HCT116 (cell line): ENCODE measurements at regions not wholly inside any gene's neighbourhood (a gene's known extent, or its start where the extent isn't known, plus 50 kb on each side); places are given as distances from the start of the nearest gene placed in this dataset.

Experiments
- ATAC-seq: fragments of 200-7000 bp; cut with Tn5 transposase; 2 replicates; pipeline ENCODE4 v1.9.1; 2020; ENCODE audit warnings: mild to moderate bottlenecking, moderate library complexity
- BruUV-seq: library from RNA; stranded (reverse); fragments of 400-500 nt; replicated peaks from 2 replicates; lab custom pipeline; 2021; lab: Mats Ljungman, UMichigan
- CTCF ChIA-PET: fragments of 300-600 bp; sonication (Branson Sonifier 250); formaldehyde crosslinking; loops from one replicate; lab custom pipeline; 2021; ENCODE audit warnings: antibody characterized with exemption; lab: Charles Lee
- POLR2A ChIA-PET: fragments of 300-600, 350-600 bp; sonication (Branson Sonifier 250); formaldehyde crosslinking; loops from one replicate; lab custom pipeline; 2021; ENCODE audit warnings: antibody characterized with exemption; lab: Charles Lee
- RAD21 ChIA-PET, 2 experiments: fragments of 300-600 bp; sonication (Branson Sonifier 250); formaldehyde crosslinking; loops; one replicate each; lab custom pipeline; 2023; ENCODE audit warnings: low total read pairs in 2 of 2; ENCODE audit not compliant: uncharacterized antibody in 2 of 2, unreplicated experiment in 2 of 2, low non-redundant PET in 1 of 2; lab: Charles Lee
- DNase-seq: peaks from one replicate; pipeline ENCODE4 v3.0.0-alpha.2; 2010; ENCODE audit warnings: low read depth, low spot score
- H2AFZ ChIP-seq: fragments of 200-600 bp; shearing (Covaris generic), sonication (generic); 2 replicates; pipeline ENCODE4 v1.6.1; 2017; ENCODE audit warnings: low read depth, mixed run types, mixed read lengths, antibody characterized with exemption, low read length; ENCODE audit not compliant: poor library complexity, severe bottlenecking
- H3K27ac ChIP-seq: 2 replicates; pipeline ENCODE4 v1.5.1; 2012; ENCODE audit warnings: low read depth, low read length
- H3K27me3 ChIP-seq: fragments of 200-600 bp; sonication (generic); 2 replicates; pipeline ENCODE4 v1.6.1; 2016; ENCODE audit warnings: mixed run types, low read length, mixed read lengths; ENCODE audit not compliant: insufficient read depth
- H3K36me3 ChIP-seq, 2 experiments: fragments of 200-500 bp in 1 of 2; fragments of 200-600 bp in 1 of 2; sonication (Bioruptor generic) in 1 of 2; sonication (generic) in 1 of 2; 2 replicates each; pipeline versions ENCODE4 v1.5.1 to v1.6.1; 2014 to 2016; ENCODE audit warnings: low read length in 2 of 2, inconsistent platforms in 1 of 2, mixed read lengths in 1 of 2, mixed run types in 1 of 2; ENCODE audit not compliant: insufficient read depth in 2 of 2, control insufficient read depth in 1 of 2
- H3K4me1 ChIP-seq, 2 experiments: fragments of 200-600 bp in 1 of 2; sonication (generic) in 1 of 2; 2 replicates each; pipeline versions ENCODE4 v1.5.1 to v1.6.1; 2012 to 2017; ENCODE audit warnings: low read length in 2 of 2, inconsistent platforms in 1 of 2, mild to moderate bottlenecking in 1 of 2, mixed read lengths in 1 of 2, mixed run types in 1 of 2, moderate library complexity in 1 of 2; ENCODE audit not compliant: insufficient read depth in 2 of 2, control insufficient read depth in 1 of 2
- H3K4me2 ChIP-seq: fragments of 200-600 bp; sonication (generic); 2 replicates; pipeline ENCODE4 v1.6.1; 2017; ENCODE audit warnings: mixed run types, low read length, mixed read lengths
- H3K4me3 ChIP-seq, 2 experiments: fragments of 200-600 bp in 1 of 2; sonication (generic) in 1 of 2; replicated peaks in 1 of 2; 2 replicates each; pipeline ENCODE4 v1.5.1; 2011 to 2016; ENCODE audit warnings: low read length in 2 of 2, control low read depth in 1 of 2, low read depth in 1 of 2, mild to moderate bottlenecking in 1 of 2, mixed read lengths in 1 of 2, mixed run types in 1 of 2
- H3K79me2 ChIP-seq: fragments of 200-600 bp; sonication (generic); 2 replicates; pipeline ENCODE4 v1.6.1; 2017; ENCODE audit warnings: mild to moderate bottlenecking, mixed run types, low read length, moderate library complexity, mixed read lengths; ENCODE audit not compliant: insufficient read depth
- H3K9ac ChIP-seq: fragments of 200-600 bp; sonication (generic); 2 replicates; pipeline ENCODE4 v1.6.1; 2016; ENCODE audit warnings: low read length, mixed read lengths
- H3K9me2 ChIP-seq: fragments of 200-600 bp; sonication (generic), shearing (Covaris generic); 2 replicates; pipeline ENCODE4 v1.6.1; 2017; ENCODE audit warnings: mixed run types, mild to moderate bottlenecking, moderate library complexity; ENCODE audit not compliant: insufficient read depth
- H3K9me3 ChIP-seq, 2 experiments: fragments of 200-500 bp in 1 of 2; fragments of 200-600 bp in 1 of 2; sonication (Bioruptor generic) in 1 of 2; sonication (generic) in 1 of 2; 2 replicates each; pipeline ENCODE4 v1.6.1; 2014 to 2017; ENCODE audit warnings: low read length in 2 of 2, mixed read lengths in 2 of 2, inconsistent platforms in 1 of 2, low read depth in 1 of 2, mild to moderate bottlenecking in 1 of 2, mixed run types in 1 of 2, moderate library complexity in 1 of 2; ENCODE audit not compliant: control insufficient read depth in 1 of 2, insufficient read depth in 1 of 2
- H4K20me1 ChIP-seq: fragments of 200-600 bp; sonication (generic), shearing (Covaris generic); 2 replicates; pipeline ENCODE4 v1.6.1; 2017; ENCODE audit warnings: mixed run types, mild to moderate bottlenecking, moderate library complexity; ENCODE audit not compliant: insufficient read depth
- CBX3 ChIP-seq: IDR thresholded peaks from 2 replicates; pipeline ENCODE4 v1.6.1; 2012; ENCODE audit warnings: low read depth
- CEBPB ChIP-seq: IDR thresholded peaks from 2 replicates; pipeline ENCODE4 v1.6.1; 2012; ENCODE audit warnings: low read depth
- CTCF ChIP-seq, 3 experiments: fragments of 200-600 bp in 1 of 3; sonication (generic) in 1 of 3; IDR thresholded peaks in 2 of 3; conservative IDR thresholded peaks in 1 of 3; 2 replicates each; pipeline ENCODE4 v1.5.1; 2012 to 2017; ENCODE audit warnings: low read depth in 2 of 3, low read length in 2 of 3, antibody characterized with exemption in 1 of 3, borderline replicate concordance in 1 of 3, control low read depth in 1 of 3, mild to moderate bottlenecking in 1 of 3, mixed read lengths in 1 of 3, mixed run types in 1 of 3, moderate library complexity in 1 of 3; ENCODE audit not compliant: insufficient read depth in 1 of 3
- EGR1 ChIP-seq: IDR thresholded peaks from 2 replicates; pipeline ENCODE4 v1.6.1; 2012; ENCODE audit warnings: low read depth
- ELF1 ChIP-seq: IDR thresholded peaks from 2 replicates; pipeline ENCODE4 v1.6.1; 2012; ENCODE audit warnings: low read depth, borderline replicate concordance
- EZH2phosphoT487 ChIP-seq: fragments of 200-600 bp; IDR thresholded peaks from 2 replicates; pipeline ENCODE4 v1.6.1; 2018; ENCODE audit warnings: antibody characterized with exemption, borderline replicate concordance
- FOSL1 ChIP-seq: IDR thresholded peaks from 2 replicates; pipeline ENCODE4 v1.6.1; 2012; ENCODE audit warnings: low read depth
- JUND ChIP-seq: IDR thresholded peaks from 2 replicates; pipeline ENCODE4 v1.6.1; 2012
- POLR2A ChIP-seq: IDR thresholded peaks from 2 replicates; pipeline ENCODE4 v1.7.0; 2011; ENCODE audit warnings: borderline replicate concordance; ENCODE audit not compliant: insufficient read depth, insufficient read length; ENCODE audit errors: extremely low read depth
- POLR2AphosphoS5 ChIP-seq: IDR thresholded peaks from 2 replicates; pipeline ENCODE4 v1.6.1; 2011; ENCODE audit warnings: mild to moderate bottlenecking, low read depth, low read length, moderate library complexity
- RAD21 ChIP-seq: IDR thresholded peaks from 2 replicates; pipeline ENCODE4 v1.6.1; 2012; ENCODE audit warnings: low read depth, mild to moderate bottlenecking
- SIN3A ChIP-seq: IDR thresholded peaks from 2 replicates; pipeline ENCODE4 v1.6.1; 2012; ENCODE audit warnings: low read depth
- SP1 ChIP-seq: IDR thresholded peaks from 2 replicates; pipeline ENCODE4 v1.6.1; 2012; ENCODE audit warnings: low read depth
- SRF ChIP-seq: IDR thresholded peaks from 2 replicates; pipeline ENCODE4 v1.6.1; 2012; ENCODE audit warnings: low read depth
- TCF7L2 ChIP-seq: IDR thresholded peaks from 2 replicates; pipeline ENCODE4 v1.7.0; 2011; ENCODE audit warnings: borderline replicate concordance, inconsistent platforms; ENCODE audit not compliant: insufficient read depth, insufficient read length; ENCODE audit errors: extremely low read depth
- YY1 ChIP-seq: IDR thresholded peaks from 2 replicates; pipeline ENCODE4 v1.6.1; 2011; ENCODE audit warnings: low read length, low read depth, moderate library complexity, mild to moderate bottlenecking; ENCODE audit not compliant: insufficient replicate concordance; ENCODE audit errors: extremely low read depth
- intact Hi-C: fragments of 100-400 bp; cut with micrococcal nuclease; formaldehyde crosslinking; loops from 2 replicates; pipeline ENCODE4 v1.10.0; 2022
- TF ChIP-seq, protein P1 (sequence below): IDR thresholded peaks from 2 replicates; pipeline ENCODE4 v1.6.1; 2012; ENCODE audit warnings: low read depth
- TF ChIP-seq, protein P2 (sequence below): IDR thresholded peaks from 2 replicates; pipeline ENCODE4 v1.6.1; 2012
- TF ChIP-seq, protein P3 (sequence below): IDR thresholded peaks from 2 replicates; pipeline ENCODE4 v1.6.1; 2012

DNA sequence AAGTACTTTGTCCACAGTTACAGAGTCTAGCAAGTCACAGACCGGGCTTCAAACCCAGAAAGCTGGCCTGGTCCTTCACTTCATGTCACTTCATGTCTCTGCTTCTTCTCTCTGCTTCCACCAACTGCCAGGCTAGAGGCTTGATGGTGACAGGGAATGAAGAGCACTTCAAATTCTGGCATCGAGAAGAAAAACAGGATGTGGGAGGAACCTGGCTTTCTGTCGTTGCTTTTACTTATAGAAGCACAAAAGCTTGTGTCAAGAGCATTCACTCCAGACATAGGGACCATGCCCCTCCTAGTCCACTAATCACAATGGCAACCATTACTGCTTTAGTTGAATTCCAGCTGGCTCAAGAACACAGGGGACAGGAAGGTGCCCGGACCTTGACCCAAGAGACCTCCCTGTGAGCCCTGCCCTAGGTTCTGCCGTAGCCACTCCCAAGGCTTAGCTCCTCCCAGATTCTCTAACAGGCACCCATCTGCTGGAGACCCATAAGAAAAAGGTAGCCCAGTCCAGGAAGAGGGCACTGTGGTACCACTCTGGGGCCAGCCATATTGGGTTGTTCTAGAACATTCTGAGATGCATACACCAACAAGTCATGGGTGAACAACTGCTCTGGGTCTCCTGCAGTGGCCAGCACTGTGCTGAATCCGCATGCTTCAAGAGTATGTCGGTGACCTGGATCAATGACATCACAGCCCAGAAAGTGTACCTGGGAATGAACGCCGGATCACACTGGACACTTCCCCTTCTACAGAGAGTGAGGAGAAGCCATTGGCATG is 181.8 kb downstream of the C16orf95 start:
- DNase-seq (no peak), ATAC-seq (no peak)
- H3K4me2 ChIP-seq: no peak overlapping the region
- H3K4me1 ChIP-seq: peaks cover 0 to 13% of the 10 kb centered on the region in 2 experiments; a peak in 1 of 4 replicates
- H3K36me3 ChIP-seq: no peaks in the 10 kb centered on the region
- no peaks in the 10 kb centered on the region for H3K9me2 ChIP-seq
- H2AFZ ChIP-seq: no peak overlapping the region
- H3K79me2 ChIP-seq: no peaks in the 10 kb centered on the region
- POLR2A ChIA-PET: no interaction called here
- no peaks in the 10 kb centered on the region for H3K9me3 ChIP-seq
- no peaks in the 10 kb centered on the region for H3K27me3 ChIP-seq
- CTCF ChIA-PET: interaction anchor here (1.1 to 1.4 kb wide), 2 partner anchors 9 to 10 kb away, joined by 3 to 4 read pairs; no protein-coding TSS in a partner anchor
- BruUV-seq: no TSS peak
- RAD21 ChIA-PET: no interaction called here
- H3K27ac ChIP-seq: no peak overlapping the region
- intact Hi-C loops: no loop called here
- H4K20me1 ChIP-seq: no peaks in the 10 kb centered on the region
- no peak overlapping the region for H3K4me3 ChIP-seq
- H3K9ac ChIP-seq: no peak overlapping the region
- no peak for TF ChIP-seq JUND
- no peak for TF ChIP-seq CEBPB
- TF ChIP-seq EGR1: no peak
- TF ChIP-seq SIN3A: no peak
- TF ChIP-seq, protein P1, sequence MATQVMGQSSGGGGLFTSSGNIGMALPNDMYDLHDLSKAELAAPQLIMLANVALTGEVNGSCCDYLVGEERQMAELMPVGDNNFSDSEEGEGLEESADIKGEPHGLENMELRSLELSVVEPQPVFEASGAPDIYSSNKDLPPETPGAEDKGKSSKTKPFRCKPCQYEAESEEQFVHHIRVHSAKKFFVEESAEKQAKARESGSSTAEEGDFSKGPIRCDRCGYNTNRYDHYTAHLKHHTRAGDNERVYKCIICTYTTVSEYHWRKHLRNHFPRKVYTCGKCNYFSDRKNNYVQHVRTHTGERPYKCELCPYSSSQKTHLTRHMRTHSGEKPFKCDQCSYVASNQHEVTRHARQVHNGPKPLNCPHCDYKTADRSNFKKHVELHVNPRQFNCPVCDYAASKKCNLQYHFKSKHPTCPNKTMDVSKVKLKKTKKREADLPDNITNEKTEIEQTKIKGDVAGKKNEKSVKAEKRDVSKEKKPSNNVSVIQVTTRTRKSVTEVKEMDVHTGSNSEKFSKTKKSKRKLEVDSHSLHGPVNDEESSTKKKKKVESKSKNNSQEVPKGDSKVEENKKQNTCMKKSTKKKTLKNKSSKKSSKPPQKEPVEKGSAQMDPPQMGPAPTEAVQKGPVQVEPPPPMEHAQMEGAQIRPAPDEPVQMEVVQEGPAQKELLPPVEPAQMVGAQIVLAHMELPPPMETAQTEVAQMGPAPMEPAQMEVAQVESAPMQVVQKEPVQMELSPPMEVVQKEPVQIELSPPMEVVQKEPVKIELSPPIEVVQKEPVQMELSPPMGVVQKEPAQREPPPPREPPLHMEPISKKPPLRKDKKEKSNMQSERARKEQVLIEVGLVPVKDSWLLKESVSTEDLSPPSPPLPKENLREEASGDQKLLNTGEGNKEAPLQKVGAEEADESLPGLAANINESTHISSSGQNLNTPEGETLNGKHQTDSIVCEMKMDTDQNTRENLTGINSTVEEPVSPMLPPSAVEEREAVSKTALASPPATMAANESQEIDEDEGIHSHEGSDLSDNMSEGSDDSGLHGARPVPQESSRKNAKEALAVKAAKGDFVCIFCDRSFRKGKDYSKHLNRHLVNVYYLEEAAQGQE: no peak
- no peak for TF ChIP-seq YY1
- no peak for TF ChIP-seq CBX3
- TF ChIP-seq RAD21: no peak
- TF ChIP-seq ELF1: no peak
- no peak for TF ChIP-seq SP1
- no peak for TF ChIP-seq POLR2AphosphoS5
- no peak for TF ChIP-seq POLR2A
- no peak for TF ChIP-seq TCF7L2
- TF ChIP-seq SRF: no peak
- TF ChIP-seq, protein P2, sequence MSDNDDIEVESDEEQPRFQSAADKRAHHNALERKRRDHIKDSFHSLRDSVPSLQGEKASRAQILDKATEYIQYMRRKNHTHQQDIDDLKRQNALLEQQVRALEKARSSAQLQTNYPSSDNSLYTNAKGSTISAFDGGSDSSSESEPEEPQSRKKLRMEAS: no peak
- TF ChIP-seq, protein P3, sequence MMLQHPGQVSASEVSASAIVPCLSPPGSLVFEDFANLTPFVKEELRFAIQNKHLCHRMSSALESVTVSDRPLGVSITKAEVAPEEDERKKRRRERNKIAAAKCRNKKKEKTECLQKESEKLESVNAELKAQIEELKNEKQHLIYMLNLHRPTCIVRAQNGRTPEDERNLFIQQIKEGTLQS: no peak
- TF ChIP-seq EZH2phosphoT487: no peak
- no peak for TF ChIP-seq CTCF (IDR thresholded peaks at IDR 0.05 in 2 of 3, conservative IDR thresholded peaks at IDR 0.05 in 1 of 3; ENCODE audit: borderline replicate concordance in 1 of 3, insufficient read depth in 1 of 3, low read depth in 2 of 3, low read length in 2 of 3)
- no peak for TF ChIP-seq FOSL1
